Ovary (tissue), 7 donors: ENCODE measurements at regions not wholly inside any gene's neighbourhood (a gene's known extent, or its start where the extent isn't known, plus 50 kb on each side); places are given as distances from the start of the nearest gene placed in this dataset.

Experiments
- DNase-seq, 5 donors: peaks; one replicate each; pipeline ENCODE4 v3.0.0-alpha.2; 2019 to 2020
- H3K27ac ChIP-seq, 2 donors: fragments of 200-600 bp; one replicate each; pipeline versions ENCODE4 v1.5.1 to v1.8.0; 2019 to 2022
- H3K27me3 ChIP-seq: fragments of 200-600 bp; one replicate; pipeline ENCODE4 v1.8.0; 2022
- H3K36me3 ChIP-seq: fragments of 200-600 bp; sonication (generic); one replicate; pipeline ENCODE4 v1.5.1; 2019
- H3K4me1 ChIP-seq: one replicate; pipeline ENCODE4 v1.8.1; 2013; ENCODE audit warnings: mild to moderate bottlenecking, moderate library complexity; ENCODE audit not compliant: insufficient read depth
- H3K4me3 ChIP-seq: fragments of 200-600 bp; sonication (generic); one replicate; pipeline ENCODE4 v1.5.1; 2017
- H3K9me3 ChIP-seq, 2 donors: fragments of 200-600 bp in 1 of 2; sonication (generic) in 1 of 2; one replicate each; pipeline versions ENCODE4 v1.5.1 to v1.8.1; 2013 to 2019; ENCODE audit warnings: mild to moderate bottlenecking in 1 of 2, moderate library complexity in 1 of 2
- EP300 ChIP-seq: sonication (generic); formaldehyde crosslinking; IDR thresholded peaks from one replicate; pipeline ENCODE4 v1.6.1; 2017; ENCODE audit warnings: antibody characterized with exemption
- POLR2A ChIP-seq: fragments of 450-650 bp; IDR thresholded peaks from one replicate; pipeline ENCODE4 v1.6.1; 2017; ENCODE audit warnings: antibody characterized with exemption, mild to moderate bottlenecking, moderate library complexity
- WGBS, 3 donors: extraction: QIAGEN DNeasy Blood & Tissue Kit in 1 of 3; methylation state at CpG; one replicate each; pipeline versions ENCODE4 v1.1.5 to v1.1.7; 2013 to 2017; 5-methylcytosine and 5-hydroxymethylcytosine counted together
- intact Hi-C, 4 donors: fragments of 100-400 bp; cut with DNase I; formaldehyde crosslinking; loops; one replicate each; pipeline versions ENCODE4 v1.11.0 to v1.15.1; 2022 to 2023
- TF ChIP-seq, protein P1 (sequence below), 3 donors: fragments of 450-650 bp in 2 of 3; fragments of 200-600 bp in 1 of 3; IDR thresholded peaks; one replicate each; pipeline versions ENCODE4 v1.5.1 to v1.8.0; 2016 to 2022; ENCODE audit warnings: antibody characterized with exemption in 3 of 3, mild to moderate bottlenecking in 1 of 3
- donor health status: DM: no; HTN: no; CAD: no; lungs with moderate emphysema.
- donor health status: DM: no; HTN: no; CAD: no.
- donor health status: Bipolar disorder and iron deficiency.
- donor health status: DM: no; HTN: no; CAD: no.
- donor health status: DM: yes; HTN: yes; CAD: no.

GRCh38 chr15:39501366-39502081 lies 79.4 kb upstream of the THBS1 start:
- TF ChIP-seq POLR2A (no peak), EP300 (no peak)
- Histone ChIP-seq H3K27ac (no peak overlapping the region), H3K27me3 (no peaks in the 10 kb centered on the region), H3K4me3 (no peak overlapping the region), H3K36me3 (no peaks in the 10 kb centered on the region), H3K9me3 (no peaks in the 10 kb centered on the region), H3K4me1 (peaks cover 17% of the 10 kb centered on the region)
- intact Hi-C loops, result no loop called here
- 83 to 92% (median 88%) methylated on average over 6 of the region's 6 CpGs for WGBS, 3 donors
- no peak for DNase-seq

- peak overlapping the region in 1 of 2 donors; percentile 12 for H3K27ac ChIP-seq
- no peaks in the 10 kb centered on the region for H3K27me3 ChIP-seq
- DNase-seq, result no peak
- no peaks in the 10 kb centered on the region for H3K9me3 ChIP-seq
- H3K36me3 ChIP-seq, result no peaks in the 10 kb centered on the region
- TF ChIP-seq, protein P1, sequence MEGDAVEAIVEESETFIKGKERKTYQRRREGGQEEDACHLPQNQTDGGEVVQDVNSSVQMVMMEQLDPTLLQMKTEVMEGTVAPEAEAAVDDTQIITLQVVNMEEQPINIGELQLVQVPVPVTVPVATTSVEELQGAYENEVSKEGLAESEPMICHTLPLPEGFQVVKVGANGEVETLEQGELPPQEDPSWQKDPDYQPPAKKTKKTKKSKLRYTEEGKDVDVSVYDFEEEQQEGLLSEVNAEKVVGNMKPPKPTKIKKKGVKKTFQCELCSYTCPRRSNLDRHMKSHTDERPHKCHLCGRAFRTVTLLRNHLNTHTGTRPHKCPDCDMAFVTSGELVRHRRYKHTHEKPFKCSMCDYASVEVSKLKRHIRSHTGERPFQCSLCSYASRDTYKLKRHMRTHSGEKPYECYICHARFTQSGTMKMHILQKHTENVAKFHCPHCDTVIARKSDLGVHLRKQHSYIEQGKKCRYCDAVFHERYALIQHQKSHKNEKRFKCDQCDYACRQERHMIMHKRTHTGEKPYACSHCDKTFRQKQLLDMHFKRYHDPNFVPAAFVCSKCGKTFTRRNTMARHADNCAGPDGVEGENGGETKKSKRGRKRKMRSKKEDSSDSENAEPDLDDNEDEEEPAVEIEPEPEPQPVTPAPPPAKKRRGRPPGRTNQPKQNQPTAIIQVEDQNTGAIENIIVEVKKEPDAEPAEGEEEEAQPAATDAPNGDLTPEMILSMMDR (IDR thresholded peaks at IDR 0.05), result no peak
- TF ChIP-seq EP300 (no peak), POLR2A (no peak)
- WGBS, 3 donors, result 74 to 79% (median 76%) methylated on average over 4 of the region's 4 CpGs
- H3K4me3 ChIP-seq, result no peak overlapping the region
- peaks cover 16% of the 10 kb centered on the region for H3K4me1 ChIP-seq
- intact Hi-C loops, result no loop called here
Measured at GRCh38 chr15:39502082-39502447, 78.8 kb upstream of the THBS1 start.

DNA sequence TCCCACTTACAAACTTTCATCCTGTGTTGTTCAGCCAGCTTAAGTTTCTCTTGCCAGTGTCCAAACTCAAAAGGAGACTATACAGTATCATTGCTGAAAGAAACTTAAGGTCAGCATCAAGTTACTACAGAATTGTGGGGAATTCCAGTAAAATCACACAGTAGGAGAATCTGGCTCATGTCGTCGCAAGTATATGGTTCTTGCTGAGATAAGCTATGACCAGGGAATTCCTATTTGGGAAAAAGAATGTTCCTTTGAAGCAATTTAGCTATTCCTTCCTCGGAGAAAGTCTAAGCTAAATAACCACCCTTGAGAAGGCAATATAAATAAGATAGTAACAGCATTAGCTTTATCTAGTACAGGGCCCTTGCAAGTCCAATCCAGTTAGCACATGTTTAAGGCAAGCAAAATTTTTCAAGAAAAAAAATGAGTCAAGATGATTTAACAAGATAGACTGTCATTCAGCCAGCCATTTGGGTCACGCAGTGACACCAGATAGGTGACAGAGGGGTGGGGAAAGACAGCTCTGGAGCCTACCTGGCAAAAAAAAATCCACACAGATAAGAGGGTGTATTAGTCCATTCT lies 78.2 kb upstream of the THBS1 start:
- H3K4me1 ChIP-seq, result peaks cover 11% of the 10 kb centered on the region
- H3K9me3 ChIP-seq, result no peaks in the 10 kb centered on the region
- 24 to 30% (median 27%) methylated on average over 4 of the region's 4 CpGs for WGBS, 3 donors
- peak overlapping the region in 1 of 2 donors; percentile 12 for H3K27ac ChIP-seq
- no peaks in the 10 kb centered on the region for H3K27me3 ChIP-seq
- no peaks in the 10 kb centered on the region for H3K36me3 ChIP-seq
- no peak for DNase-seq
- TF ChIP-seq, protein P1 (IDR thresholded peaks at IDR 0.05), result no peak
- TF ChIP-seq EP300, result no peak
- TF ChIP-seq POLR2A, result no peak
- intact Hi-C loops, result no loop called here
- no peak overlapping the region for H3K4me3 ChIP-seq

DNA sequence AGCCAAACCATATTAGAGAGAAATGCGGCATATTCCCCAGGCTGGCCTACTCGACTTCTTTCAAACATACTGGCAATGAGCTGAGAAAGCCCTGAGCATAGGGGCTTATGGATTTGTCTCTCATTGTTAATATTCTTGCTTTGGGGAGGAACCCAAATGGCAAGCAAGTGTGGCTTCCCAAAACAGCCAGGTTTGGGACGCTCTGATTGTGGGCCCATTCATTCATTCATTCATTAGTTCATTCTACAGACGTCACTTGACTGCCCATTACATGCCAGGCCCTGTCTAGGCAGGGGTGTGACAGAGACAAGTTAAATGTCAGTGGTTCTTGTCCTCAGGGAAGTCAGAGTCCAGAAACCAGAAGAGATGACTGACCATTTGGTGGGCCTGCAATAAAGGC lies 77.4 kb upstream of the THBS1 start:
- intact Hi-C loops, result no loop called here
- H3K27ac ChIP-seq, result no peak overlapping the region

More for the DNA sequence above, 77.4 kb upstream of the THBS1 start:
- no peaks in the 10 kb centered on the region for H3K27me3 ChIP-seq
- H3K36me3 ChIP-seq, result no peaks in the 10 kb centered on the region
- peaks cover 4% of the 10 kb centered on the region for H3K4me1 ChIP-seq
- DNase-seq, result no peak
- TF ChIP-seq, protein P1 (IDR thresholded peaks at IDR 0.05), result no peak
- TF ChIP-seq POLR2A (no peak), EP300 (no peak)
- H3K4me3 ChIP-seq, result no peak overlapping the region
- WGBS, 3 donors, result 97 to 99% (median 97%) methylated on average over 4 of the region's 4 CpGs
- H3K9me3 ChIP-seq, result no peaks in the 10 kb centered on the region
